SJCRH30 (cell line): ENCODE measurements at regions not wholly inside any gene's neighbourhood (a gene's known extent, or its start where the extent isn't known, plus 50 kb on each side); places are given as distances from the start of the nearest gene placed in this dataset.

Source experiments
- DNase-seq, 2 experiments: peaks; one replicate each; pipeline ENCODE4 v3.0.0-alpha.2; 2015 to 2020
- H3K27ac ChIP-seq: fragments of 250-450 bp; sonication (Bioruptor Pico); 2 replicates; pipeline ENCODE4 v1.5.1; 2020; ENCODE audit warnings: mild to moderate bottlenecking, moderate library complexity
- H3K27me3 ChIP-seq: fragments of 250-450 bp; sonication (Bioruptor Pico); 2 replicates; pipeline ENCODE4 v1.5.1; 2020; ENCODE audit warnings: mild to moderate bottlenecking, moderate library complexity
- H3K36me3 ChIP-seq: fragments of 250-450 bp; sonication (Bioruptor Pico); 2 replicates; pipeline ENCODE4 v1.5.1; 2020; ENCODE audit warnings: mild to moderate bottlenecking, moderate library complexity
- H3K4me1 ChIP-seq: fragments of 250-450 bp; sonication (Bioruptor Pico); 2 replicates; pipeline ENCODE4 v1.5.1; 2020; ENCODE audit warnings: mild to moderate bottlenecking, moderate library complexity
- H3K4me3 ChIP-seq: fragments of 250-450 bp; sonication (Bioruptor Pico); 2 replicates; pipeline ENCODE4 v1.5.1; 2020; ENCODE audit warnings: mild to moderate bottlenecking, moderate library complexity
- H3K9me3 ChIP-seq: fragments of 250-450 bp; sonication (Bioruptor Pico); replicated peaks from 2 replicates; pipeline ENCODE4 v1.5.1; 2020; ENCODE audit warnings: mild to moderate bottlenecking, moderate library complexity

DNA sequence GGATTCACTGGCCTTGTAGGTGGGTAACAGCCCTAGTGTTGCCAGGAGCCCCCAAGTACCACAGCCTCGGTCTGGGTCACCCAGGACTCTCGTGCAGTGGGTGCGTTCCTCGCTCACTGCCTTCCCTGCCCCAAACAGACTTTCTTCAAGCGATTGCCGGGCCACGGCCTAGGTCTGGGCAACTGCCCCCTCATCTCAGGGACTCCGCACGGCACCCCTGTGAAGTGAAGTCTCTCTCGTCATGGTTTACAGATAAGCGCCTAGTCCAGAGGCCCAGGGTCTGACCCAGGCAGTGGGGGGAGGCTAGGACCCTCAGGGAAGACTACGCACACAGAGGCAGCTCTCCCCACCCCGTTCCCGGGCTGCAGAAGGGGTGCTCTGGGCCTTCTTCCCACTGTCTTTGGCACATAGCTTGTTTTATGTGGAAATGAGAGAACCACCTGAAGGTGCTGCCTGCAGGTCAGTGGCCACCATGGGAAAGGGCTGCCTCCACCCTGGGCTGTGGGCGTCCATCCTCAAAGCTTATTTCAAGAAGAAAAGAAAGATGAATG is 220.8 kb downstream of the ERMARD start:
- Histone ChIP-seq H3K27ac (no peak overlapping the region), H3K4me1 (peaks cover 8% of the 10 kb centered on the region), H3K4me3 (no peak overlapping the region), H3K9me3 (no peaks in the 10 kb centered on the region), H3K27me3 (no peaks in the 10 kb centered on the region), H3K36me3 (no peaks in the 10 kb centered on the region)
- DNase-seq = no peak

DNA sequence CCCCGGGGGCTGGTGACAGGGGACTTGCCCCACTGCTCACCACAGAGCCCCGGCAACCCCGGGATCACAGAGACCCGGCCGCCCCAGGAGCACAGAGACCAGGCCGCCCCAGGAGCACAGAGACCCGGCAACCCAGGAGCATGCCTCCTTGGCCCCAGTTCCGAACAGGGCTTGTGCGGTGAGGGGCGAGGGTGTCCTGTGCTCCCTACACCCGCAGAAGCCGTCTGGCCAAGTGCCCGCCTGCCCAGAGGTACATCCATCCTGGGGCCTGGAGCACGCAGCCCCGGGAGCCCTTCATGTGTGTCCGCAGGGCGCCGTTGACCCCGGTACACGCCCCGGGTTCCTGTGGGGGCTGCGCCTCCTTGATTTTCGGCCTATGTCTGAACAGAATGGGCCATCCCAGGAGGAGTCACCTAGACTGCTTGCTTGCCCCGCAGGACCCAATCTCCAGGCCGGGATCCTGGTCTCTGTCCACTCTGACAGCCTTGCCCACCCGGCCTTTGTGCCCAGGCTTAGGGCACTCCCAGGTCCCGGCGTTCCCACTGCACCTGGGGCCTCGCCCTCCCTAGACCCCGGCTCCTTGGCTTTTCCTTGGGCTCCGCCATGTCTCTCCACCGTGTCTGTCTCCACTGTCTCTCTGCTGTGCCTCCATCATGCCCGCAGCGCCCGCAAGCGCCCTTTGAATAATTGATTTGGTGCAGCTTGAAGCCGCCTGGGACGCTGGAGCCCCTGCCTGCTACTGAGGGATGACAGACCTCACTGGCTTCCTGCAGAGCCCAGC is 219.8 kb downstream of the ERMARD start:
- peaks cover 8% of the 10 kb centered on the region for H3K4me1 ChIP-seq
- no peak for DNase-seq
- H3K27me3 ChIP-seq = no peaks in the 10 kb centered on the region
- no peak overlapping the region for H3K27ac ChIP-seq
- no peak overlapping the region for H3K4me3 ChIP-seq
- no peaks in the 10 kb centered on the region for H3K36me3 ChIP-seq
- no peaks in the 10 kb centered on the region for H3K9me3 ChIP-seq

DNA sequence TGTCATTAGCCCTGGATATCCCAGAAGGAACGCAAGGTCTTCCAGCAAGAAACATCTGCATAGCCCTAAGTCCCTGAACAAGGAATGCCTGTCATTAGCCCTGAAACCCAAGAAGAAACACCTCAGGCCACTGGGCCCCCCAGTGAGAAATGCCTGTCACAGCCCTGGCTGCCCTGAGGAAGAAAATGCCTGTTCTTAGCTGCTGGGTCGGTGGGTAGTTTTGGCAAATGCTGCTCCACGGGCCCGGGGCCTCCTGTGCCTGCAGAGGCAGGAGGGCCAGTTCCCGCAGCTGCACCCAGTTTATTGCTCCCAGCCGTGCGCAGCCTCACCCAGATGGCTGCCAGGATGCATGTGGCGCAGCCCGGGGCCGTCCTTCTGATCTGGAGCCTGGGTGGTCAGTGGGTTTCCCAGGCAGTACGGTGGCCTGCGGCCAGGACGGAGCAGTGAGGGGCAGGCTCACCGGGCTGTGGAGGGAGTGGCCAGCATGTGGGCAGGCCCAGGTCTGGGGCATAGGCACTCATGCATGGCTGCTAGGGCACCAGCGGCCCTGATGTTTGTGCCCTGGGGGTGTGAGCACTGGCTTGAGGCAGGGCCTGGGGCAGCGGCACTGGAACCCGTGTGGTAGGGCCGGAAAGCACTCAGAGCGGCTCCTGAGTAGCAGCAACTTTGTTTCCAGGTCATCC is 219.0 kb downstream of the ERMARD start:
- no peaks in the 10 kb centered on the region for H3K9me3 ChIP-seq
- H3K36me3 ChIP-seq = no peaks in the 10 kb centered on the region
- no peak overlapping the region for H3K4me3 ChIP-seq
- peaks cover 6% of the 10 kb centered on the region for H3K4me1 ChIP-seq
- no peaks in the 10 kb centered on the region for H3K27me3 ChIP-seq
- DNase-seq = no peak
- H3K27ac ChIP-seq = no peak overlapping the region

DNA sequence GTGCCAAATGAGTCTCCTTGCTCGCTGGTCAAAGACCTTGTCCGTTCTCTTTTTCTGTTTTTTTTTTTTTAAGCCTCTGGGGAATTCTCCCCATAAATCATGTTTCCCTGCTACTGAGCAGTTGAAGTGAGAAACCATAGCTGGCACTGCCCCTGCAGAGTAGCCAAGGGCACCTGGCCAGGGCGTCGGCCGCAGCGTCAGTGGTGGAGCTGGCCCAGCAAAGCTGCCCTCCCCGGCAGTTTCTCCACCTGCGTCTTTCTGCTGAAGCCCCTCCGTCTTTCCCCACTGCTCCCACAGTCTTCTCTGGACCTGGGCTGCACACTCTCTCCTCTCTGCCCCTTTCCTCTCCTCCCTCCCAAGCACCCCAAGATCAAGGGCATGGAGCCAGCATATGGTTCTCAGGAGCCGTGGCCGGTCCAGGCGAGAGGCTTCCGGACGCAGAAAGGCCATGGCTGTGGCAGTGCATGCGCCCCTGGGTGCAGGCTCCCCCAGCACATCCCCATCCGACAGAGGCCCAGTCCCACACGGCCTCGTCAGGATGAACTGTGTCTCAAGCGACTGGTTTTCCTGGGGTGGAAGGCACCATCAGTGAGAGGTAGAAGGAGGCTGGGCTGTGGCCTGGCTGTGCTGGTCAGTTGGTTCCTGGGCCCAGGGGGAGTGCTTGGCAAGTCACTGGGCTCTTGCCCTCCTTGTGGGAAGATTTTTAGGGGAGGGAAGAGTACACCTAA is 218.1 kb downstream of the ERMARD start:
- H3K4me3 ChIP-seq = no peak overlapping the region
- H3K9me3 ChIP-seq = no peaks in the 10 kb centered on the region
- H3K27ac ChIP-seq = no peak overlapping the region
- H3K27me3 ChIP-seq = no peaks in the 10 kb centered on the region
- H3K36me3 ChIP-seq = no peaks in the 10 kb centered on the region
- DNase-seq = no peak
- H3K4me1 ChIP-seq = no peaks in the 10 kb centered on the region

DNA sequence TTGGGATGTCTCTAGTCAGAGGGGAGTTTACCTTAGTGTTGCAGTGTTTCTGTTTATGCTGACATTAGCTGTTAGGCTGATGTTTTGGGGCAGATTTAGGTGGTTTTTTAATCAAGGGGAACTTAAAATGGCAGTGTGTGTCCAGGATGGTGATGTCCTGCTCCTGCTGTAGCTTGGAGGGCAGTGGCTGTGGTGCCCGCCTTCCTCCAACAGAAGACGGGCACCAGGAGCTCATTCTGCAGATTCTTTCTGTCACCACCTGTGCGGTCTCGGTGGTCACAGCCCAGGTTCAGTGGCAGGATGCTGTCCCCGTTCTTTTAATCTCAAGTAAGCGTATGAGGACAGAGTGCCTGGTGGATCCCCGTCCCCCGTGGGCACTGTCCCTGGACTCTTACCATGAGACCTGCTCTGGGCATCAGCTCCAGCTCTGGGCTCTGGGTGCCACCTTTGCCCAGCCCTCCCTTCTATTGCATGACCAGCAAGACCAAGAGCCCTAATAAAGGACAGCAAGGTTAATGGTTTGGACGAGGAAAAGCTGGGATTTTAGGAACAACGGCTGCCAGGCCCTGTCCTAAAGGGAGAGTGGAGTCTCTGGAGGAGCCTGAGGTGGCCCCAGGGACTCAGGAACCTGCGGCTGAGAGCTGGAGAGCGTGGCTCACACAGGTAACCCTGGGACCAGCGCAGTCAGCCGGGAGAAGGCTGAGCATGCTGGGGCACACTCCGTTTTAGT is 217.3 kb downstream of the ERMARD start:
- Histone ChIP-seq H3K4me1 (no peaks in the 10 kb centered on the region), H3K36me3 (no peaks in the 10 kb centered on the region), H3K9me3 (no peaks in the 10 kb centered on the region), H3K27ac (no peak overlapping the region), H3K27me3 (no peaks in the 10 kb centered on the region), H3K4me3 (no peak overlapping the region)
- no peak for DNase-seq

DNA sequence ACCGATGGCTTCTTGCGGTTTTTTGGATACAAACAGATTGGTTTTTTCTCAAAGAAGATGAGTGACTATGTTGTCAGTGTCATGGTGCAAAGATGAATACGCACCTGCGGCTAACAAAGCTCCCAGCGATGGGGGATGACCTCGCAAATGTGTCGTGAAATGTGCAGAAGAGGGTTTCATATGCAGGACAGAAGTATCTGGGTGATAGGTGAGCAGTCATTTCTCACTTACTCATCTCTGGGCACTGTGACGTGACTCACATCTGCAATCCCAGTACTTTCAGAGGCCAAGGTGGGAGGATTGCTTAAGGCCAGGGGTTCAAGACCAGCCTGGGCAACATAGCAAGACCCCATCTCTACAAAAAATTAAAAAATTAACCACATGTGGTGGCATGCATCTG is 216.3 kb downstream of the ERMARD start:
- Histone ChIP-seq H3K27ac (no peak overlapping the region), H3K4me3 (no peak overlapping the region), H3K36me3 (no peaks in the 10 kb centered on the region), H3K27me3 (no peaks in the 10 kb centered on the region), H3K9me3 (no peaks in the 10 kb centered on the region), H3K4me1 (no peaks in the 10 kb centered on the region)
- no peak for DNase-seq

DNA sequence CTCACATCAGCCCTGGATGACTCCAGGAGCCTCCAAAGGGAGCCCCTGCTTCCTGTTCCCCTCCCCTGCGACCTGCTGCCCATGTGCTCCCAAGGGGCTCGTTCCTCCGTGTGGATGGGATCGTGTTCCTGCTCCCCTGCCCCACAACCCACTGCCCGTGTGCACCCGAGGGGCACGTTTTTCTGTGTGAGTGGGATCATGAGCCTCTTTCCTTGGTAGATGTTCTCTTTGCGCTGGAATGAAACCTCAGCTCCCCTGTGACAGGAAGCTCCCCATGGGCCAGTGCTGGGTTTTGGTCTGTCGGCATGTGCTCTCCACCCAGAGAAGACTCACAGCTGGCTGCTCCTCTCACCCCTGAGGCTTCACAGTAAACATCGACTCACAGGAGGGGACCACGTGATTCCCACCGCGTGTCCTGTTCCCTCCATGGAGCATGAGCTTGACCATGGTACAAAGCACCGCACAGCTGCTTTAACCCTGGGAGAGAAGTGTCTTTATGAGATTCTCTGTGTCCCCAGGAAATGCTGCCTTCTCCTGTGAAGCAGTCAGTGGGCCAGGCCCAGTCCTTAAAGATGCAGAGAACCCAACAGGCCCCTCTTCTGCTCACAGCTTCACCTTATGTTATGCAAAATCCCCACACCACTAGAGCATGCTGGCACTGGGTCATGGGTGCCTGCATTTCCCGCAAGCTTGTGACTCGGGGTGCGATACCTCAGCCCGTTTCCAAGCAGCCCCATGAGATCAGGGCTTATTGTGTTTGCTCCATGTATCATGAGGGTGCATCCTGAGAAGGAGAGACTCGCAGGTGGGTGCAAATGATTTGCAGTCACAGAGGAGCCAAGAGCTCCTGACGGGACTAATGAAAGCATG is 215.1 kb downstream of the ERMARD start:
- Histone ChIP-seq H3K36me3 (no peaks in the 10 kb centered on the region), H3K27ac (no peak overlapping the region), H3K27me3 (no peaks in the 10 kb centered on the region), H3K4me3 (no peak overlapping the region), H3K4me1 (no peaks in the 10 kb centered on the region), H3K9me3 (no peaks in the 10 kb centered on the region)
- no peak for DNase-seq

DNA sequence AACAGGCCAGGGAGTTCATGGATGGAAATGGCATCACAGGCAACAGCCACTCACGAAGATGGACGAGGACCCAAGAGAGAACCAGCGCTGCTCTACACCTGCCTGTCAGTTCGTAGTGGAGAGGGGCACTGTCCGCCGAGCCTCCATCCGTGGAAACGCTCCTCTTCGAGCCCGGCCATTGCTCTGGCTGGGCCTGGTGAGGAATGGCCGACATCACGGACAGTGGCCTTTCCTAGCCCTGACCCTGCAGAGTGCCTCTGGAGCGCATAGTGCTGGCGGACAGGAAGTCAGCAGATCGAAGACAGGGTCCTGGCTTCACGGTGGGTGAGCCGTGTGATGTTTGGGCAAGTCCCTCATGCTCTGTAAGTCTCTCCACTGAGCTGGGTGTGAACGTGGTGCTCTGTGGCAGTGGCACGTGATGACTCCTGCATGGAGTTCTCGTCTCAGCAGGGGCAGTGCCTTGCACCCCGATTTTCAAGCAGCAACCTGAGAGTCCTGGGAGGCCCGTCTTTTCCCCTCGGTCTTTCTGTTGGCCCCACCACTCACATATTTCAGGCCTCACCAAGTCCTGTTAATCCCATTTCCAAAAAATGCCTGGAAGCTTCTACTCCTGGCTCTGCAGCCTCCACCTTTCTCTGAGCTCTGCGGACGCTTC is 214.4 kb downstream of the ERMARD start:
- no peaks in the 10 kb centered on the region for H3K27me3 ChIP-seq
- H3K4me3 ChIP-seq = no peak overlapping the region
- no peaks in the 10 kb centered on the region for H3K4me1 ChIP-seq

DNA sequence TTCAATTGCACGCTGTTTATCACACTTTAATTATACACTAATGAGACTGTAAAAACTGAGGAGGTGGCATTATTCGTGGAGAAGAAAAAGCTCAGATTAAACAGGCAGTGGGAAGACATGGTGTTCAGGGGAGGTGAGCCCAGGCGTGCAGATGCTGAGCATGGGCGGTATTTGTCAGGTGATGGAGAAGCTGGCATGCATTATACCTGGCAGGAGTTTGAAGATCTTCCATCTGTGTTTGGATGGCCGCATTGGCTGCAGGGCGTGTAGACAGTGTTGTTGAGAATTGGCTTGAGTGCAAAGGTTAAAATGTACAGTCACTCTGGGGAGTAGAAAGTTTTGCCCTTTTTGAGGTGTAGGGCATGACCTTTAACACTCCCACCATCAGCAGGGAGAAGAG is 213.8 kb downstream of the ERMARD start:
- no peak overlapping the region for H3K27ac ChIP-seq
- no peaks in the 10 kb centered on the region for H3K27me3 ChIP-seq
- DNase-seq = no peak
- no peaks in the 10 kb centered on the region for H3K36me3 ChIP-seq
- no peaks in the 10 kb centered on the region for H3K4me1 ChIP-seq
- no peaks in the 10 kb centered on the region for H3K9me3 ChIP-seq
- H3K4me3 ChIP-seq = no peak overlapping the region

More for the DNA sequence above, 214.4 kb downstream of the ERMARD start:
- DNase-seq = no peak
- no peak overlapping the region for H3K27ac ChIP-seq
- H3K36me3 ChIP-seq = no peaks in the 10 kb centered on the region
- H3K9me3 ChIP-seq = no peaks in the 10 kb centered on the region

DNA sequence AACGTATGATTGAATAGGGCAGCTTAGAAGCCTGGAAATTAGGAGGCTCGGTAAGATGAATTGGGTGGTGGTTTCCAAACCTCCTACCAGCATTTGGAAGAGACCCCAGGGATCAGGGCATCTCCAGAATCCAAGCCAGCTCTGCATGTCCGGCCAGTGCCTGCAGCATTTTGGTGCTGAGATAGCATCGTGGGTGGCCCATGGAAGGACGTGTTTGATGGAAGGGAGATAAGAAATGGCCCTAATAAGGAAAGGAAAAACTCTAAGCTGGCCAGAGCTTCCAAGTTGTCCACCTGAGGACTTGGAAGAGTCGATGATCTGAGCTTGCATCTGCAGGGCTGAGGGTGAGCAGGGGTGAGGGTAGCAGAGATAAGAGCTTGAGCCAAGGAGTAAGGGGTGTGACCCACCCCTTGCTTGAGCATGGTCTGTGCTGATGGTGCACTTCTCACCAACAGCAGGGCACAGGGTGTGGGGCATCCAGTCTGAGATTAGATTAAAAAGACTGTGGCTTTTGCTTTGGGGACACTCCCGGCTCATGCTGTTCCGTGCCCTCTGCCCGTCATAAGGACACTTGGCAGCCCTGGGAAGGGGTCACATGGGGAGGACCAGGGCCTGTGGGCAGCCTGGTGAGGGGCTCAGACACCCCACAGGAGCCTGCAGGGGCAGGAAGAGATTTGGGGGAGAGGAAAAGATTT is 213.2 kb downstream of the ERMARD start:
- H3K27ac ChIP-seq = no peak overlapping the region
- DNase-seq = no peak
- no peak overlapping the region for H3K4me3 ChIP-seq
- no peaks in the 10 kb centered on the region for H3K36me3 ChIP-seq
- H3K27me3 ChIP-seq = no peaks in the 10 kb centered on the region
- no peaks in the 10 kb centered on the region for H3K9me3 ChIP-seq
- H3K4me1 ChIP-seq = no peaks in the 10 kb centered on the region

DNA sequence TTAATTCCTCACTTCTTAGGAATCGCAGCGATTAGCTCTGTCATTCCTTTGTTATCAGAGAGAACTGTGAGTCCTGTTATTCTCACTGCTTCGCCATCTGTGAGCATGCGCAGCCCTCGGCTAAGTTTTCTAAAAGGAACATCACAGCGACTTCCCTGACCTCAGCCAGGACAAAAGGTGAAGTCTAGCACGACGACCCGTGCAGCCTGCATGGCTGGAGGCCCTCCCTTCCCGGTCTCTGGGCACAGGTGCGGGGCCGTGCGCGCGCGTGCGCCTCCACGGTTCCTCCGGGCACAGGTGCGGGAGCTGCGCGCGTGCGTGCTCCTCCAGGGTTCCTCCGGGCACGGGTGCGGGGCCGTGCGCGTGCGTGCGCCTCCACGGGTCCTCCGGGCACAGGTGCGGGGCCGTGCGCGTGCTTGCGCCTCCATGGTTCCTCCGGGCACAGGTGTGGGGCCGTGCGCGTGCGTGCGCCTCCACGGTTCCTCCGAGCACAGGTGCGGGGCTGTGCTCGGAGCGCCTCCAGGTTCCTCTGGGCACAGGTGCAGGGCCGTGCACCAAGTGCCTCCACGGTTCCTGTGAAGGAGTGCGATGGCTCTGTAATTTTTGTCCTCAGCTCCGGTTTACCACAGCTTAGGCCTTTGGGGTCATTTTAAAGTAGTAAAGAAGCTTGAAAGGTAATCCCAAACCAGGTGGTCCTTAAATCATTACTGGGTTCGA is 212.3 kb downstream of the ERMARD start:
- H3K27me3 ChIP-seq = 0 out of 2 replicates have a peak, but pooled peaks cover 2% of the 10 kb centered on the region
- H3K9me3 ChIP-seq = no peaks in the 10 kb centered on the region
- DNase-seq = no peak
- H3K4me3 ChIP-seq = no peak overlapping the region
- no peak overlapping the region for H3K27ac ChIP-seq
- no peaks in the 10 kb centered on the region for H3K36me3 ChIP-seq
- H3K4me1 ChIP-seq = no peaks in the 10 kb centered on the region

DNA sequence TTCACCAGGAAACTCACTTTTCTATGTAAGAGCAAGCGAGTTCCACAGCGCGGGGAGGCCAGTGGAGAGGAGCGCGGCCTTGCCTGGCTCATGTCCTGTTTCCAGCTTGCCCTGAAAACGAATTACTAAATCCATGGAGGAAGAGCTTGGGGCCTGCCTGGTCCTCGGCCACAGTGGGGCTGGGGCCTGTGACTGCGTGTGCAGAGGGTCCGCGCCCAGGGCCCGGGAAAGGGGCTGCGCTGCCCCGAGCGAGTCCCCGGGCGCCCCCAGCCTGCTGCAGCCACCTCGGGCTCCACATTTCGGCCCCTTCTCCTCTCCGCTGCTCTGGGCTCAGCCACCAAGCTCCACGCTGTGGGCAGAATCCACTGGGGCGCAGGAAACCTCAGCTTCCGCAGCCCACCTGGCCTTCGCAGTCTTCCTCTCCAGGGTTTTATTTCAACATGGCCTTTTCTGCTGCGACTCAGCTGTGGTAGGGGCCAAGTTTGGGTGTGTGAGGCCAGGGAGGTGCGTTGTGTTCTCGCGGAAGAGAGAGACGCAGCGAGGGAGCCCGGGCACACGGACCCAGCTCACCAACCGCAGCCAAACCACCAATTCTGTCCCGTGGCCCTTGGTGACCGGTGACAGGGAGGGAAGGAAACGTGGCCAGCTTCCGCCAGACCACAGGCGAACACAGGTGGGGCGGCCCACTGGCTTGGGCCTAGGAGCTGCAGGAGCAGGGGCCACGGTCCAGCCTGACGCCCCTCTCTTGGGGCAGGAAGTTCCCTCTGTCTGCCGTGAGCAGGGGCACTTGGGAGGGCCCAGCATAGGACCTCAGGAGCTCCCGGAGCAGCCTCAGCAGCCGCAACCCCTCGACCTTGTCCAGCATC is 211.4 kb downstream of the ERMARD start:
- no peak for DNase-seq
- Histone ChIP-seq H3K9me3 (no peaks in the 10 kb centered on the region), H3K4me3 (no peak overlapping the region), H3K4me1 (no peaks in the 10 kb centered on the region), H3K36me3 (no peaks in the 10 kb centered on the region), H3K27me3 (0 out of 2 replicates have a peak, but pooled peaks cover 2% of the 10 kb centered on the region), H3K27ac (no peak overlapping the region)
